Breast epithelium (tissue), 4 donors: ENCODE measurements at regions not wholly inside any gene's neighbourhood (a gene's known extent, or its start where the extent isn't known, plus 50 kb on each side); places are given as distances from the start of the nearest gene placed in this dataset.

Source experiments
- DNase-seq, 2 donors: peaks; one replicate each; pipeline ENCODE4 v3.0.0-alpha.2; 2019; ENCODE audit warnings: low spot score in 2 of 2
- H3K27ac ChIP-seq, 2 donors: fragments of 200-600 bp; sonication (generic) in 1 of 2; one replicate each; pipeline ENCODE4 v1.5.1; 2016 to 2019; ENCODE audit warnings: mild to moderate bottlenecking in 1 of 2
- H3K27me3 ChIP-seq, 2 donors: fragments of 200-600 bp; sonication (generic) in 1 of 2; one replicate each; pipeline versions ENCODE4 v1.5.1 to v1.6.0; 2017 to 2019; ENCODE audit warnings: control low read depth in 1 of 2, mild to moderate bottlenecking in 1 of 2
- H3K36me3 ChIP-seq: fragments of 200-600 bp; one replicate; pipeline ENCODE4 v1.5.1; 2019
- H3K4me1 ChIP-seq, 2 donors: fragments of 200-600 bp; sonication (generic); one replicate each; pipeline ENCODE4 v1.5.1; 2016 to 2019; ENCODE audit warnings: control low read depth in 1 of 2
- H3K4me3 ChIP-seq, 3 donors: fragments of 200-600 bp; sonication (generic); 1 replicate in 2 of 3; 2 replicates in 1 of 3; pipeline ENCODE4 v1.5.1; 2016 to 2019; ENCODE audit warnings: mild to moderate bottlenecking in 3 of 3, moderate library complexity in 2 of 3
- H3K9me3 ChIP-seq, 2 donors: fragments of 200-600 bp; sonication (generic) in 1 of 2; one replicate each; pipeline ENCODE4 v1.5.1; 2016 to 2019; ENCODE audit warnings: control low read depth in 1 of 2
- CTCF ChIP-seq, 3 donors: fragments of 450-650 bp; IDR thresholded peaks; one replicate each; pipeline ENCODE4 v1.5.1; 2016 to 2017; ENCODE audit warnings: antibody characterized with exemption in 3 of 3, mild to moderate bottlenecking in 3 of 3, moderate library complexity in 3 of 3
- POLR2A ChIP-seq: fragments of 450-650 bp; IDR thresholded peaks from one replicate; pipeline ENCODE4 v1.6.1; 2016; ENCODE audit warnings: antibody characterized with exemption, mild to moderate bottlenecking, moderate library complexity
- POLR2AphosphoS5 ChIP-seq, 3 donors: sonication (generic); formaldehyde crosslinking; IDR thresholded peaks; one replicate each; pipeline ENCODE4 v1.6.1; 2017; ENCODE audit warnings: antibody characterized with exemption in 3 of 3
- intact Hi-C: fragments of 100-400 bp; cut with DNase I; formaldehyde crosslinking; loops from one replicate; pipeline ENCODE4 v1.15.1; 2023; ENCODE audit warnings: low total_unique reads

- Histone ChIP-seq H3K36me3 (no peaks in the 10 kb centered on the region), H3K4me3 (no peak overlapping the region), H3K27ac (no peak overlapping the region), H3K4me1 (no peaks in the 10 kb centered on the region), H3K9me3 (no peaks in the 10 kb centered on the region), H3K27me3 (no peaks in the 10 kb centered on the region)
- no peak for DNase-seq
- intact Hi-C loops, result no loop called here
- TF ChIP-seq POLR2AphosphoS5 (IDR thresholded peaks at IDR 0.05) (no peak), CTCF (IDR thresholded peaks at IDR 0.05) (no peak), POLR2A (no peak)
Measured at GRCh38 chr17:37829592-37830123, 84.8 kb upstream of the HNF1B start.

GRCh38 chr17:37828651-37829124 is 83.8 kb upstream of the HNF1B start:
- intact Hi-C loops, result no loop called here
- DNase-seq, result no peak
- Histone ChIP-seq H3K9me3 (no peaks in the 10 kb centered on the region), H3K27me3 (no peaks in the 10 kb centered on the region), H3K4me1 (no peaks in the 10 kb centered on the region), H3K4me3 (no peak overlapping the region), H3K27ac (no peak overlapping the region), H3K36me3 (no peaks in the 10 kb centered on the region)
- TF ChIP-seq POLR2AphosphoS5 (IDR thresholded peaks at IDR 0.05) (no peak), POLR2A (no peak), CTCF (IDR thresholded peaks at IDR 0.05) (no peak)

- DNase-seq, result no peak
- Histone ChIP-seq H3K4me1 (no peaks in the 10 kb centered on the region), H3K9me3 (no peaks in the 10 kb centered on the region), H3K27me3 (no peaks in the 10 kb centered on the region), H3K36me3 (no peaks in the 10 kb centered on the region), H3K27ac (no peak overlapping the region), H3K4me3 (no peak overlapping the region)
- TF ChIP-seq POLR2A (no peak), POLR2AphosphoS5 (IDR thresholded peaks at IDR 0.05) (no peak), CTCF (IDR thresholded peaks at IDR 0.05) (no peak)
- intact Hi-C loops, result no loop called here
Measured at GRCh38 chr17:37827905-37828650, 83.2 kb upstream of the HNF1B start.

DNA sequence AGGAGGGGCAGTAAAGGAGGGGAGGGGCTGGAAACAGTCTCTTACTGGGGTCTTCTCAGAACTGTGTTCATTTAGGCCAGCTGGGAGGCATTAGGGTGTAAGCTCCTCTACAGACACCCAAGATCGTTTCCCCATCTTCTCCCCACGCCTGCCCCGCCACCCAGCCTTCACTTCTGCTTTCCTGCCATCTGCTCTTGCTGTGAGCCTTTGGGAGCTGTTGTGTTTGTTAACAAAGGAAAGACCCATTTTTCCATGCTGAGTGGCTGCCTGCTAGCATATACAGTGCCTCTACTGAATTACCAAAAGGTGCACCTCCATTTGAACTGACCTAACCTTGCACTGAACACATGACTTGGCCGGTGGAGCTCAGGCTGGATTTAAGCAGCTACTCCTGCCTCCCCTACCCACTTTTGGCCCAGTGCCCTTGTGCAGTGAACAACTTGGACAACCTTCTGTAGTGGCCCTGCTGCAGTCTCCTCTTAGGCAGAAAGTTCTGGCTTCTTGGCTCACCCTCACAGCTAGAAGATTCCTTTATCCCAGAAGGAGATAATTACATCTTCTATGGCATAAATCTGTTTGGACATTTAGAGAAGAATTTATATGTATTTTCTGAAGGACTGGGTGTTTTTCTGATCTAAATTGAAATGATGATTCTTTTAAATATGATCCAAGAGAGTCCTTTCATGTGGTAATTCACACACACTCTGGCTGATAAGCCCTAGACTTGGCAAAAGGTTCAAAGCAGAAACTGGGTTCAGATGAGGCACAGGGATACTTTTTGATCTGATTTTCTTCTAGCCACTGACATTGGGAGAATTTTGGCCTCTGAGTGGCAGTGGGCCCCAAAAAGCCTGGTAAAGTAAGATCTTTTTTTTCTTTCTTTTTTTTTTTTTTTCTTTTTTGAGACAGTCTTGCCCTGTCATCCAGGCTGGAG is 81.9 kb upstream of the HNF1B start:
- Histone ChIP-seq H3K27ac (no peak overlapping the region), H3K27me3 (no peaks in the 10 kb centered on the region), H3K36me3 (no peaks in the 10 kb centered on the region), H3K4me3 (no peak overlapping the region), H3K9me3 (no peaks in the 10 kb centered on the region), H3K4me1 (no peaks in the 10 kb centered on the region)
- no peak for DNase-seq
- intact Hi-C loops, result no loop called here
- TF ChIP-seq POLR2A (no peak), POLR2AphosphoS5 (IDR thresholded peaks at IDR 0.05) (no peak), CTCF (IDR thresholded peaks at IDR 0.05) (no peak)
